ENCODE measurements at regions not wholly inside any gene's neighbourhood (a gene's known extent, or its start where the extent isn't known, plus 50 kb on each side); places are given as distances from the start of the nearest gene placed in this dataset.

DNA sequence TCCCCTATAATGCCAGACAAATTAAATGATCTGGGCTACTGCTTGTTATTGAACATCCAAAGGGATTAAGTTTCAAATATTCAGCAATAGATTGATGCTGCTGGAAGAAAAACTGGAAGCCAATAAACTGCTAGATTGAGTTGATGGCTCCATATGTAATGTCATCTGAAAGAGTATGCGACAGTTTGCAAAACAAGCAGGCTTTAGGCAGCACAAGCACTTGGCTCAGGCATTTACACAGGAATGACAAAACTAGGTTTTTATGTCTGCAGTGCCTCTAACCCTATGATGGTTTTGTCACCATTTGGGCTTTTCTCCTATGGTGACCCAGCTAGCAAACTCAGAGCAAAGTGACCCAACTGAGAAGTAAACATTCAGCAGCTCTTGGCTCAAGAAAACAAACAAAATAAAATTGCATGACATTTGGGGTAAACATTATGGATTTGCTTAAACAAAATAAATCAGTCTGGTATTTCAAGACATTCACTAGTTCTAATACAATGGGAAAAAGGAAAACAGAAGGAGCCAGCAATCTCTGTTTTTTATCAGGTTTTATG lies 978.5 kb downstream of the DTWD2 start:
- no peaks in the 10 kb centered on the region for H3K79me2 ChIP-seq (replicated peaks; ENCODE audit: insufficient read depth, low read length)
- H3K9ac ChIP-seq (ENCODE audit: low read length) = no peak overlapping the region
- no peak overlapping the region for H3K4me2 ChIP-seq (ENCODE audit: low read length)
- no peaks in the 10 kb centered on the region for H3K9me2 ChIP-seq (ENCODE audit: insufficient read depth, low read length)
- H3F3A ChIP-seq (ENCODE audit: insufficient read depth, low read length, poor library complexity, severe bottlenecking) = no peaks in the 10 kb centered on the region
- no peak overlapping the region for H3K27ac ChIP-seq (ENCODE audit: low read length)
- no peak overlapping the region for H2AFZ ChIP-seq (ENCODE audit: low read depth, low read length)
- H3K36me3 ChIP-seq (ENCODE audit: insufficient read depth, low read length) = no peaks in the 10 kb centered on the region
- no peaks in the 10 kb centered on the region for H3K9me3 ChIP-seq (ENCODE audit: low read length)
- H3K27me3 ChIP-seq (ENCODE audit: insufficient read depth, low read depth, low read length) = no peaks in the 10 kb centered on the region
- no peak for TF ChIP-seq SMC3 (conservative IDR thresholded peaks at IDR 0.05; ENCODE audit: poor library complexity)
- no peak for TF ChIP-seq TAF1 (IDR thresholded peaks at IDR 0.05; ENCODE audit: low read depth)
- no peak for TF ChIP-seq MXI1 (conservative IDR thresholded peaks at IDR 0.05; ENCODE audit: poor library complexity, severe bottlenecking)
- no peak for TF ChIP-seq RAD21 (conservative IDR thresholded peaks at IDR 0.05)
- no peak for TF ChIP-seq EP300 (conservative IDR thresholded peaks at IDR 0.05; ENCODE audit: poor library complexity, severe bottlenecking)
- TF ChIP-seq, protein P1, sequence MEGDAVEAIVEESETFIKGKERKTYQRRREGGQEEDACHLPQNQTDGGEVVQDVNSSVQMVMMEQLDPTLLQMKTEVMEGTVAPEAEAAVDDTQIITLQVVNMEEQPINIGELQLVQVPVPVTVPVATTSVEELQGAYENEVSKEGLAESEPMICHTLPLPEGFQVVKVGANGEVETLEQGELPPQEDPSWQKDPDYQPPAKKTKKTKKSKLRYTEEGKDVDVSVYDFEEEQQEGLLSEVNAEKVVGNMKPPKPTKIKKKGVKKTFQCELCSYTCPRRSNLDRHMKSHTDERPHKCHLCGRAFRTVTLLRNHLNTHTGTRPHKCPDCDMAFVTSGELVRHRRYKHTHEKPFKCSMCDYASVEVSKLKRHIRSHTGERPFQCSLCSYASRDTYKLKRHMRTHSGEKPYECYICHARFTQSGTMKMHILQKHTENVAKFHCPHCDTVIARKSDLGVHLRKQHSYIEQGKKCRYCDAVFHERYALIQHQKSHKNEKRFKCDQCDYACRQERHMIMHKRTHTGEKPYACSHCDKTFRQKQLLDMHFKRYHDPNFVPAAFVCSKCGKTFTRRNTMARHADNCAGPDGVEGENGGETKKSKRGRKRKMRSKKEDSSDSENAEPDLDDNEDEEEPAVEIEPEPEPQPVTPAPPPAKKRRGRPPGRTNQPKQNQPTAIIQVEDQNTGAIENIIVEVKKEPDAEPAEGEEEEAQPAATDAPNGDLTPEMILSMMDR (IDR thresholded peaks at IDR 0.05; ENCODE audit: poor library complexity, severe bottlenecking) = no peak
- no peak for TF ChIP-seq POLR2AphosphoS5 (IDR thresholded peaks at IDR 0.05)
- TF ChIP-seq EZH2 (IDR thresholded peaks at IDR 0.05; ENCODE audit: borderline replicate concordance, insufficient read depth, low read length, poor library complexity, severe bottlenecking) = no peak
- TF ChIP-seq, protein P2, sequence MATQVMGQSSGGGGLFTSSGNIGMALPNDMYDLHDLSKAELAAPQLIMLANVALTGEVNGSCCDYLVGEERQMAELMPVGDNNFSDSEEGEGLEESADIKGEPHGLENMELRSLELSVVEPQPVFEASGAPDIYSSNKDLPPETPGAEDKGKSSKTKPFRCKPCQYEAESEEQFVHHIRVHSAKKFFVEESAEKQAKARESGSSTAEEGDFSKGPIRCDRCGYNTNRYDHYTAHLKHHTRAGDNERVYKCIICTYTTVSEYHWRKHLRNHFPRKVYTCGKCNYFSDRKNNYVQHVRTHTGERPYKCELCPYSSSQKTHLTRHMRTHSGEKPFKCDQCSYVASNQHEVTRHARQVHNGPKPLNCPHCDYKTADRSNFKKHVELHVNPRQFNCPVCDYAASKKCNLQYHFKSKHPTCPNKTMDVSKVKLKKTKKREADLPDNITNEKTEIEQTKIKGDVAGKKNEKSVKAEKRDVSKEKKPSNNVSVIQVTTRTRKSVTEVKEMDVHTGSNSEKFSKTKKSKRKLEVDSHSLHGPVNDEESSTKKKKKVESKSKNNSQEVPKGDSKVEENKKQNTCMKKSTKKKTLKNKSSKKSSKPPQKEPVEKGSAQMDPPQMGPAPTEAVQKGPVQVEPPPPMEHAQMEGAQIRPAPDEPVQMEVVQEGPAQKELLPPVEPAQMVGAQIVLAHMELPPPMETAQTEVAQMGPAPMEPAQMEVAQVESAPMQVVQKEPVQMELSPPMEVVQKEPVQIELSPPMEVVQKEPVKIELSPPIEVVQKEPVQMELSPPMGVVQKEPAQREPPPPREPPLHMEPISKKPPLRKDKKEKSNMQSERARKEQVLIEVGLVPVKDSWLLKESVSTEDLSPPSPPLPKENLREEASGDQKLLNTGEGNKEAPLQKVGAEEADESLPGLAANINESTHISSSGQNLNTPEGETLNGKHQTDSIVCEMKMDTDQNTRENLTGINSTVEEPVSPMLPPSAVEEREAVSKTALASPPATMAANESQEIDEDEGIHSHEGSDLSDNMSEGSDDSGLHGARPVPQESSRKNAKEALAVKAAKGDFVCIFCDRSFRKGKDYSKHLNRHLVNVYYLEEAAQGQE (IDR thresholded peaks at IDR 0.05; ENCODE audit: borderline replicate concordance) = no peak
- H4K20me1 ChIP-seq (ENCODE audit: insufficient read depth) = no peaks in the 10 kb centered on the region
- no peak overlapping the region for H3K4me3 ChIP-seq (ENCODE audit: low read length)

DNA sequence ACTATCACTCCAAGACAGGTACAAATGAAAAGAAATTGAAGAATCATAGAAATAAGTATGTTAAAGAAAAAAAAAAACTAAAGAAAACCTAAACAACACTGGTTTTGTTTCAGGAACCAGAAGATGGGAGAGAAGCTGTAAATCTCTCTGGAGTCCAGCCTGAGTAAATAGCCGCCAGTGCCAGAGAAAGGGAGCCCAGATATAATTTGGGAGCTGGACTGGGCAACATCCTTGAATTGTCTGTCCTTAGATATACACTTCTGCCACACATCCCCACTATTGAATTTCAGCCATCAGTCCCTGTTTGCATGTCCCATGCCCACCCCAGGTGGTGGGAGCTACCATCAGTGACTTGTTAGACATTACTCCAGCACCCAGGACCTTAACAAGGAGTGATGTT lies 979.6 kb downstream of the DTWD2 start:
- H3K79me2 ChIP-seq (replicated peaks; ENCODE audit: insufficient read depth, low read length) = no peaks in the 10 kb centered on the region
- no peaks in the 10 kb centered on the region for H4K20me1 ChIP-seq (ENCODE audit: insufficient read depth)
- H3K4me2 ChIP-seq (ENCODE audit: low read length) = no peak overlapping the region
- H3F3A ChIP-seq (ENCODE audit: insufficient read depth, low read length, poor library complexity, severe bottlenecking) = no peaks in the 10 kb centered on the region
- H3K36me3 ChIP-seq (ENCODE audit: insufficient read depth, low read length) = no peaks in the 10 kb centered on the region
- no peaks in the 10 kb centered on the region for H3K9me3 ChIP-seq (ENCODE audit: low read length)
- no peak overlapping the region for H3K4me3 ChIP-seq (ENCODE audit: low read length)
- no peak overlapping the region for H3K9ac ChIP-seq (ENCODE audit: low read length)
- H2AFZ ChIP-seq (ENCODE audit: low read depth, low read length) = no peak overlapping the region
- TF ChIP-seq EP300 (conservative IDR thresholded peaks at IDR 0.05; ENCODE audit: poor library complexity, severe bottlenecking) = no peak
- no peak for TF ChIP-seq EZH2 (IDR thresholded peaks at IDR 0.05; ENCODE audit: borderline replicate concordance, insufficient read depth, low read length, poor library complexity, severe bottlenecking)
- no peak for TF ChIP-seq SMC3 (conservative IDR thresholded peaks at IDR 0.05; ENCODE audit: poor library complexity)
- TF ChIP-seq MXI1 (conservative IDR thresholded peaks at IDR 0.05; ENCODE audit: poor library complexity, severe bottlenecking) = no peak
- no peak for TF ChIP-seq TAF1 (IDR thresholded peaks at IDR 0.05; ENCODE audit: low read depth)
- TF ChIP-seq, protein P2 (IDR thresholded peaks at IDR 0.05; ENCODE audit: borderline replicate concordance) = no peak
- no peak for TF ChIP-seq POLR2AphosphoS5 (IDR thresholded peaks at IDR 0.05)
- TF ChIP-seq RAD21 (conservative IDR thresholded peaks at IDR 0.05) = no peak
- H3K9me2 ChIP-seq (ENCODE audit: insufficient read depth, low read length) = no peaks in the 10 kb centered on the region
- no peaks in the 10 kb centered on the region for H3K27me3 ChIP-seq (ENCODE audit: insufficient read depth, low read depth, low read length)
- no peak overlapping the region for H3K27ac ChIP-seq (ENCODE audit: low read length)
